ENCODE measurements at regions not wholly inside any gene's neighbourhood (a gene's known extent, or its start where the extent isn't known, plus 50 kb on each side); places are given as distances from the start of the nearest gene placed in this dataset.

GRCh38 chr5:111016801-111017200, 54.7 kb upstream of the TSLP start:
- no peak for DNase-seq

DNA sequence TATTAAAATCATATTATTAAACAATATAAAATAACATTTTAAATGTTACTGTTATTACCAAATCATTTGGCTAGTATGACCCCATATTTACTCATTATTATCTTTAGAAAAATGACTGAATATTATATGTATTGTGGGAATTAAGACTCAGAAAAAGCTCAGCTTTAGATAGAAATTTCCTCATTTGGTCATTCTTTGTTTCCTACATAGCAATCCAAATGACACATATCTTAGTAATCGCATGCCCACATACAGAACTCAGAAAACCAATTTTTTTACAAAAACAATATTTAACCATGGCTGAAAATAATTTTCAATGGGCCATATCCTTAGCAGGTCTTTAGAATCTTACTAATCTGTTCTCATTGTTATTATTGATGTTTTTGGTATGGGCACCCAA, 53.8 kb upstream of the TSLP start:
- DNase-seq: no peak
